ENCODE measurements at regions not wholly inside any gene's neighbourhood (a gene's known extent, or its start where the extent isn't known, plus 50 kb on each side); places are given as distances from the start of the nearest gene placed in this dataset.

DNA sequence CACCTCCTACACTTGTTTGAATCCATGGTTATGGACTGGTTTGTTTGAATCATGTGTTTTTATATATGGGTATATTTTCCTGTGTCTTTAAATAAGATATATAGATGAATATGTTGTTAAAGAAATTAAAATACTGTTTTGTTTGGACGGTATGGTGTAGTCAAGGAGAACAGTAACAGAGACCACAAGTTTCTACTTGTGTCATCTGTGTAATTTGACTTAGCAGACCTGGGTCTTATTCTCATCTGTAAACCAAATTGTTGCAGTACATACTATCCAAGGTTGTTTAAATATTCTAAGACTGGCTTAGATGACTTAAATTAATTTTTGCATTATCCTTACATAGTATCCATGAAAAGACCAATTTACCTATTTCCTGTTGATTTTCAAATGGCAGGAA is 361.1 kb upstream of the SLITRK1 start:
- TF ChIP-seq, protein P1, sequence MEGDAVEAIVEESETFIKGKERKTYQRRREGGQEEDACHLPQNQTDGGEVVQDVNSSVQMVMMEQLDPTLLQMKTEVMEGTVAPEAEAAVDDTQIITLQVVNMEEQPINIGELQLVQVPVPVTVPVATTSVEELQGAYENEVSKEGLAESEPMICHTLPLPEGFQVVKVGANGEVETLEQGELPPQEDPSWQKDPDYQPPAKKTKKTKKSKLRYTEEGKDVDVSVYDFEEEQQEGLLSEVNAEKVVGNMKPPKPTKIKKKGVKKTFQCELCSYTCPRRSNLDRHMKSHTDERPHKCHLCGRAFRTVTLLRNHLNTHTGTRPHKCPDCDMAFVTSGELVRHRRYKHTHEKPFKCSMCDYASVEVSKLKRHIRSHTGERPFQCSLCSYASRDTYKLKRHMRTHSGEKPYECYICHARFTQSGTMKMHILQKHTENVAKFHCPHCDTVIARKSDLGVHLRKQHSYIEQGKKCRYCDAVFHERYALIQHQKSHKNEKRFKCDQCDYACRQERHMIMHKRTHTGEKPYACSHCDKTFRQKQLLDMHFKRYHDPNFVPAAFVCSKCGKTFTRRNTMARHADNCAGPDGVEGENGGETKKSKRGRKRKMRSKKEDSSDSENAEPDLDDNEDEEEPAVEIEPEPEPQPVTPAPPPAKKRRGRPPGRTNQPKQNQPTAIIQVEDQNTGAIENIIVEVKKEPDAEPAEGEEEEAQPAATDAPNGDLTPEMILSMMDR (IDR thresholded peaks at IDR 0.05; ENCODE audit: insufficient read depth, low read depth, low read length): no peak
- TF ChIP-seq EZH2 (IDR thresholded peaks at IDR 0.05; ENCODE audit: insufficient read depth, low read length): no peak

Measured in astrocyte (in vitro differentiated cells and primary cell).